ENCODE measurements at regions not wholly inside any gene's neighbourhood (a gene's known extent, or its start where the extent isn't known, plus 50 kb on each side); places are given as distances from the start of the nearest gene placed in this dataset.
"Not testable (repeated sequence)": the region's sequence is repeated elsewhere in the genome, so short reads cannot be mapped to it uniquely, and the experiment has no call there.

DNA sequence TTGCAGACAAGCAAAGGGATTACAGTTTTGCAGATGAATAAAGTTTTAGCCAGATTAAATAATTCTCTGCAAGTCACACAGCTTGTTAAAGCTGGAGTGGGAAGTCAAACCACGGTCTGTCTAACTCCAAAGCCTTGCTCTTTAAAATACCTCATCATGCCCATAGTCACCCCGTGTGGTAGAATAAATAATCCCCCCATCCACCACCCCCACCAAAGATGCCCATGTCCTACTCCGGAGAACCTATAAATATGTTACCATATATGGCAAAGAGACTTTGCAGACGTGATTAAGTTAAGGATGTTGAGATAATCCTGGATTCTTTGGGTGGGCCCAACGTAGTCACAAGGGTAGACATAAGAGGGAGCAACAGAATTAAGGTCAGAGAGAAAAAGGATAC, 118.7 kb downstream of the BEND2 start:
- Histone ChIP-seq H3K9me3 (ENCODE audit: control insufficient read depth, low read length) (no peaks in the 10 kb centered on the region), H3K36me3 (ENCODE audit: control insufficient read depth, insufficient read depth, low read length, severe bottlenecking) (no peaks in the 10 kb centered on the region), H3K4me1 (ENCODE audit: control insufficient read depth, insufficient read depth, low read length) (no peaks in the 10 kb centered on the region), H3K9ac (ENCODE audit: low read length) (no peak overlapping the region), H3K27me3 (replicated peaks; ENCODE audit: control insufficient read depth, insufficient read depth, low read length) (peaks cover 6% of the 10 kb centered on the region), H3K4me3 (ENCODE audit: low read length) (no peak overlapping the region)
- DNase-seq (ENCODE audit: low read depth), result no peak

DNA sequence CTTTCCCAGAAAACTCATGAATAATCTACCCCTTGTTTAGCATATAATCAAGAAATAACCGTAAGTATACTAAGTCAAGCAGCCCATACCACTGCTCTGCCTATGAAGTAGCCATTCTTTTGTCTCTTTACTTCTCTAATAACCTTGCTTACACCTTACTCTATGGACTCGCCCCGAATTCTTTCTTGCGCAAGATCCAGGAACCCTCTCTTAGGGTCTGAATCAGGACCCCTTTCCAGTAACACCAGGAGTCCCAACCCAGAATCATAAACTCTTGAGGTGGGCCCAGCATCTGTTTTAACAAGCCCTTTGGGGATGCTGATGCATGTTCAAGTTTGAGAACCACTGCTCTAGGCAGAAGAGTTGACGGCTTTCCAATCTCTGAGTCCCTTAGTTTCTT, 119.6 kb downstream of the BEND2 start:
- H3K27me3 ChIP-seq (replicated peaks; ENCODE audit: control insufficient read depth, insufficient read depth, low read length), result peaks cover 6% of the 10 kb centered on the region
- H3K4me1 ChIP-seq (ENCODE audit: control insufficient read depth, insufficient read depth, low read length), result no peaks in the 10 kb centered on the region
- H3K4me3 ChIP-seq (ENCODE audit: low read length), result no peak overlapping the region
- DNase-seq (ENCODE audit: low read depth), result no peak
- no peak overlapping the region for H3K9ac ChIP-seq (ENCODE audit: low read length)
- no peaks in the 10 kb centered on the region for H3K9me3 ChIP-seq (ENCODE audit: control insufficient read depth, low read length)
- H3K36me3 ChIP-seq (ENCODE audit: control insufficient read depth, insufficient read depth, low read length, severe bottlenecking), result no peaks in the 10 kb centered on the region

- Histone ChIP-seq H3K4me1 (ENCODE audit: control insufficient read depth, insufficient read depth, low read length) (no peaks in the 10 kb centered on the region), H3K9ac (ENCODE audit: low read length) (no peak overlapping the region), H3K27me3 (replicated peaks; ENCODE audit: control insufficient read depth, insufficient read depth, low read length) (peaks cover 6% of the 10 kb centered on the region), H3K4me3 (ENCODE audit: low read length) (no peak overlapping the region), H3K36me3 (ENCODE audit: control insufficient read depth, insufficient read depth, low read length, severe bottlenecking) (no peaks in the 10 kb centered on the region), H3K9me3 (ENCODE audit: control insufficient read depth, low read length) (peaks cover 3% of the 10 kb centered on the region)
- DNase-seq (ENCODE audit: low read depth), result no peak
These were observed 120.9 kb downstream of the BEND2 start for GRCh38 chrX:18099745-18100144.

- peaks cover 5% of the 10 kb centered on the region for H3K9me3 ChIP-seq (ENCODE audit: control insufficient read depth, low read length)
- H3K9ac ChIP-seq (ENCODE audit: low read length), result no peak overlapping the region
- no peaks in the 10 kb centered on the region for H3K4me1 ChIP-seq (ENCODE audit: control insufficient read depth, insufficient read depth, low read length)
- peaks cover 8% of the 10 kb centered on the region for H3K27me3 ChIP-seq (replicated peaks; ENCODE audit: control insufficient read depth, insufficient read depth, low read length)
- H3K4me3 ChIP-seq (ENCODE audit: low read length), result no peak overlapping the region
- DNase-seq (ENCODE audit: low read depth), result no peak
- H3K36me3 ChIP-seq (ENCODE audit: control insufficient read depth, insufficient read depth, low read length, severe bottlenecking), result no peaks in the 10 kb centered on the region
These were observed 121.9 kb downstream of the BEND2 start for GRCh38 chrX:18098763-18099162.

- peaks cover 4% of the 10 kb centered on the region for H3K9me3 ChIP-seq (ENCODE audit: control insufficient read depth, low read length)
- DNase-seq (ENCODE audit: low read depth), result no peak
- no peaks in the 10 kb centered on the region for H3K4me1 ChIP-seq (ENCODE audit: control insufficient read depth, insufficient read depth, low read length)
- peaks cover 22% of the 10 kb centered on the region for H3K27me3 ChIP-seq (replicated peaks; ENCODE audit: control insufficient read depth, insufficient read depth, low read length)
- H3K9ac ChIP-seq (ENCODE audit: low read length), result no peak overlapping the region
- H3K4me3 ChIP-seq (ENCODE audit: low read length), result no peak overlapping the region
- no peaks in the 10 kb centered on the region for H3K36me3 ChIP-seq (ENCODE audit: control insufficient read depth, insufficient read depth, low read length, severe bottlenecking)
These were observed 144.3 kb downstream of the BEND2 start for GRCh38 chrX:18076434-18076833.

- Histone ChIP-seq H3K4me1 (ENCODE audit: control insufficient read depth, insufficient read depth, low read length) (no peaks in the 10 kb centered on the region), H3K9ac (ENCODE audit: low read length) (no peak overlapping the region), H3K9me3 (ENCODE audit: control insufficient read depth, low read length) (peaks cover 4% of the 10 kb centered on the region), H3K36me3 (ENCODE audit: control insufficient read depth, insufficient read depth, low read length, severe bottlenecking) (no peaks in the 10 kb centered on the region), H3K4me3 (ENCODE audit: low read length) (no peak overlapping the region), H3K27me3 (replicated peaks; ENCODE audit: control insufficient read depth, insufficient read depth, low read length) (peaks cover 22% of the 10 kb centered on the region)
- no peak for DNase-seq (ENCODE audit: low read depth)
These were observed 145.1 kb downstream of the BEND2 start for GRCh38 chrX:18075603-18076002.

- H3K36me3 ChIP-seq (ENCODE audit: control insufficient read depth, insufficient read depth, low read length, severe bottlenecking), result not testable (repeated sequence)
These were observed 152.6 kb downstream of the BEND2 start for GRCh38 chrX:18068045-18068444.

GRCh38 chrX:18065956-18066355, 154.7 kb downstream of the BEND2 start:
- Histone ChIP-seq H3K36me3 (ENCODE audit: control insufficient read depth, insufficient read depth, low read length, severe bottlenecking) (no peaks in the 10 kb centered on the region), H3K9ac (ENCODE audit: low read length) (no peak overlapping the region), H3K4me1 (ENCODE audit: control insufficient read depth, insufficient read depth, low read length) (no peaks in the 10 kb centered on the region), H3K27me3 (replicated peaks; ENCODE audit: control insufficient read depth, insufficient read depth, low read length) (peaks cover 17% of the 10 kb centered on the region), H3K9me3 (ENCODE audit: control insufficient read depth, low read length) (peaks cover 3% of the 10 kb centered on the region), H3K4me3 (ENCODE audit: low read length) (no peak overlapping the region)
- no peak for DNase-seq (ENCODE audit: low read depth)

More at GRCh38 chrX:18068045-18068444, 152.6 kb downstream of the BEND2 start:
- not testable (repeated sequence) for H3K9me3 ChIP-seq (ENCODE audit: control insufficient read depth, low read length); H3K9ac ChIP-seq (ENCODE audit: low read length); DNase-seq (ENCODE audit: low read depth); H3K4me3 ChIP-seq (ENCODE audit: low read length); H3K4me1 ChIP-seq (ENCODE audit: control insufficient read depth, insufficient read depth, low read length)
- H3K27me3 ChIP-seq (replicated peaks; ENCODE audit: control insufficient read depth, insufficient read depth, low read length), result peaks cover 17% of the 10 kb centered on the region

DNA sequence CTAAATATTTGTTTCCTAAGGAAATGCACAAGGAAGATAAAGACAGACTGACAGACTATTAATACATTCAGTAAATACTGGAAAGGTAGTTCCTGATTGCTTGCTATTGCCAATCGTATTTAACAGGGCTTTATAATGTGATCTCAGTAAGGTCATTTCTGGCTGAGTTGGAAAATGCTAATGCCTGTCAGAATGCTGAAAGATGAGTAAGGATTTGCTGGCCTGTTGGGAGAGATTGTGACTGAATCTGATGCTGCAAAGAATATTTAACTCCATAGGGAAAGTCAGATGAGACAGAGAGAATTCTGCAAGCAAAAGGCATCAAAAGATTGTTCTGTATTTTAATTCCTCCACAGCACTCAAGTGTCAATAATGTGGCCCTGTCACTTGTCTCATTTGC, 169.0 kb downstream of the BEND2 start:
- Histone ChIP-seq H3K36me3 (ENCODE audit: control insufficient read depth, insufficient read depth, low read length, severe bottlenecking) (no peaks in the 10 kb centered on the region), H3K4me1 (ENCODE audit: control insufficient read depth, insufficient read depth, low read length) (no peaks in the 10 kb centered on the region), H3K4me3 (ENCODE audit: low read length) (no peak overlapping the region), H3K27me3 (replicated peaks; ENCODE audit: control insufficient read depth, insufficient read depth, low read length) (peaks cover 9% of the 10 kb centered on the region), H3K9ac (ENCODE audit: low read length) (no peak overlapping the region), H3K9me3 (ENCODE audit: control insufficient read depth, low read length) (peaks cover 11% of the 10 kb centered on the region)
- DNase-seq (ENCODE audit: low read depth), result no peak

- Histone ChIP-seq H3K4me1 (ENCODE audit: control insufficient read depth, insufficient read depth, low read length) (no peaks in the 10 kb centered on the region), H3K36me3 (ENCODE audit: control insufficient read depth, insufficient read depth, low read length, severe bottlenecking) (no peaks in the 10 kb centered on the region), H3K9me3 (ENCODE audit: control insufficient read depth, low read length) (no peaks in the 10 kb centered on the region), H3K9ac (ENCODE audit: low read length) (no peak overlapping the region), H3K4me3 (ENCODE audit: low read length) (no peak overlapping the region), H3K27me3 (replicated peaks; ENCODE audit: control insufficient read depth, insufficient read depth, low read length) (peaks cover 21% of the 10 kb centered on the region)
- DNase-seq (ENCODE audit: low read depth), result no peak
These were observed 173.2 kb downstream of the BEND2 start for GRCh38 chrX:18047491-18047890.

DNA sequence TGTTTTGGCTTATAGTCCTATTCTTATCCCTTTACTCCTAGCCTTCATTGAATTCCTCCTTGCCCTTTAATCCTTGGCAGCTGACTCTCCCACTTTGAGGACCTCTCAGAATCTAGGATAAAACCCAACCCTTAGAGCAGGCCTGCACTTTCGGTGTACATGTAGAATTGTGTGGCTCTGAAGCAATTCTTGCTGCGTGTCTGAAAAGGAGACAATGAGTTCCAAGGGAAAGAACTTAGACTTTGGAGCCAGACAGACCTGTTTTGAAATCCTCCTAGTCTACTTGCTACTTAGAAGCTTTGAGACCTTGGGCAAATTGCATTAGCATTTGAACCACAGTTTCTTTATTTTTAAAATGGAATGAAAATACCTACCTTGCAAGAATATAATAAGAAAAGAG, 175.2 kb downstream of the BEND2 start:
- Histone ChIP-seq H3K9me3 (ENCODE audit: control insufficient read depth, low read length) (no peaks in the 10 kb centered on the region), H3K4me1 (ENCODE audit: control insufficient read depth, insufficient read depth, low read length) (no peaks in the 10 kb centered on the region), H3K36me3 (ENCODE audit: control insufficient read depth, insufficient read depth, low read length, severe bottlenecking) (no peaks in the 10 kb centered on the region), H3K9ac (ENCODE audit: low read length) (no peak overlapping the region), H3K27me3 (replicated peaks; ENCODE audit: control insufficient read depth, insufficient read depth, low read length) (peaks cover 18% of the 10 kb centered on the region), H3K4me3 (ENCODE audit: low read length) (no peak overlapping the region)
- no peak for DNase-seq (ENCODE audit: low read depth)

GRCh38 chrX:18042776-18043175, 177.9 kb downstream of the BEND2 start:
- H3K27me3 ChIP-seq (replicated peaks; ENCODE audit: control insufficient read depth, insufficient read depth, low read length), result peaks cover 31% of the 10 kb centered on the region
- H3K4me3 ChIP-seq (ENCODE audit: low read length), result no peak overlapping the region
- no peak for DNase-seq (ENCODE audit: low read depth)

More at GRCh38 chrX:18042776-18043175, 177.9 kb downstream of the BEND2 start:
- H3K9ac ChIP-seq (ENCODE audit: low read length), result no peak overlapping the region
- no peaks in the 10 kb centered on the region for H3K36me3 ChIP-seq (ENCODE audit: control insufficient read depth, insufficient read depth, low read length, severe bottlenecking)
- no peaks in the 10 kb centered on the region for H3K9me3 ChIP-seq (ENCODE audit: control insufficient read depth, low read length)
- no peaks in the 10 kb centered on the region for H3K4me1 ChIP-seq (ENCODE audit: control insufficient read depth, insufficient read depth, low read length)
